ENCODE measurements at regions not wholly inside any gene's neighbourhood (a gene's known extent, or its start where the extent isn't known, plus 50 kb on each side); places are given as distances from the start of the nearest gene placed in this dataset.
"Not testable (repeated sequence)": the region's sequence is repeated elsewhere in the genome, so short reads cannot be mapped to it uniquely, and the experiment has no call there.

- DNase-seq (ENCODE audit: low read depth) = no peak
These were observed 723.1 kb upstream of the B3GALT2 start for GRCh38 chr1:193909406-193910082.

- no peak for DNase-seq (ENCODE audit: low read depth)
These were observed 719.1 kb upstream of the B3GALT2 start for GRCh38 chr1:193905288-193906085.

- DNase-seq (ENCODE audit: low read depth) = no peak
These were observed 705.4 kb upstream of the B3GALT2 start for GRCh38 chr1:193891788-193892187.

- no peak for DNase-seq (ENCODE audit: low read depth)
These were observed 704.5 kb upstream of the B3GALT2 start for GRCh38 chr1:193890935-193891334.

- no peak for DNase-seq (ENCODE audit: low read depth)
These were observed 698.6 kb upstream of the B3GALT2 start for GRCh38 chr1:193884848-193885558.

GRCh38 chr1:193877920-193878319 lies 691.5 kb upstream of the B3GALT2 start:
- DNase-seq (ENCODE audit: low read depth) = not testable (repeated sequence)

- no peak for DNase-seq (ENCODE audit: low read depth)
These were observed 682.0 kb upstream of the B3GALT2 start for GRCh38 chr1:193868425-193868824.

- no peak for DNase-seq (ENCODE audit: low read depth)
These were observed 669.8 kb upstream of the B3GALT2 start for GRCh38 chr1:193856261-193856660.

- no peak for DNase-seq (ENCODE audit: low read depth)
These were observed 664.3 kb upstream of the B3GALT2 start for GRCh38 chr1:193850745-193851144.

GRCh38 chr1:193846876-193847604 lies 660.6 kb upstream of the B3GALT2 start:
- no peak for DNase-seq (ENCODE audit: low read depth)

- no peak for DNase-seq (ENCODE audit: low read depth)
These were observed 660.0 kb upstream of the B3GALT2 start for GRCh38 chr1:193846411-193846810.

GRCh38 chr1:193841857-193842256 lies 655.4 kb upstream of the B3GALT2 start:
- no peak for DNase-seq (ENCODE audit: low read depth)

GRCh38 chr1:193831465-193831864 lies 645.1 kb upstream of the B3GALT2 start:
- DNase-seq (ENCODE audit: low read depth) = no peak

- DNase-seq (ENCODE audit: low read depth) = no peak
These were observed 641.1 kb upstream of the B3GALT2 start for GRCh38 chr1:193827516-193827915.

- no peak for DNase-seq (ENCODE audit: low read depth)
These were observed 633.0 kb upstream of the B3GALT2 start for GRCh38 chr1:193819376-193819775.

GRCh38 chr1:193807208-193807607 lies 620.8 kb upstream of the B3GALT2 start:
- no peak for DNase-seq (ENCODE audit: low read depth)

- no peak for DNase-seq (ENCODE audit: low read depth)
These were observed 620.0 kb upstream of the B3GALT2 start for GRCh38 chr1:193806079-193807048.

- no peak for DNase-seq (ENCODE audit: low read depth)
These were observed 613.7 kb upstream of the B3GALT2 start for GRCh38 chr1:193799948-193800690.

GRCh38 chr1:193799371-193799770 lies 613.0 kb upstream of the B3GALT2 start:
- no peak for DNase-seq (ENCODE audit: low read depth)

- DNase-seq (ENCODE audit: low read depth) = no peak
These were observed 607.8 kb upstream of the B3GALT2 start for GRCh38 chr1:193794239-193794638.

Data from activated T-cell treated with anti-CD3 and anti-CD28 coated beads for 1 hour (primary cell).